ENCODE measurements at regions not wholly inside any gene's neighbourhood (a gene's known extent, or its start where the extent isn't known, plus 50 kb on each side); places are given as distances from the start of the nearest gene placed in this dataset.
A peak's percentile ranks its signal among the peaks of the same experiment; 100 is the strongest.

GRCh38 chr13:104105418-104106355 is 1039.5 kb upstream of the SLC10A2 start:
- no peak for TF ChIP-seq GATA3 (IDR thresholded peaks at IDR 0.05; ENCODE audit: low read depth, low read length)
- no peak for TF ChIP-seq GATA2 (IDR thresholded peaks at IDR 0.05; ENCODE audit: low read depth, low read length)

GRCh38 chr13:104099750-104100149 is 1033.5 kb upstream of the SLC10A2 start:
- no peak for TF ChIP-seq GATA2 (IDR thresholded peaks at IDR 0.05; ENCODE audit: low read depth, low read length)
- no peak for TF ChIP-seq GATA3 (IDR thresholded peaks at IDR 0.05; ENCODE audit: low read depth, low read length)

GRCh38 chr13:104098421-104098820 is 1032.2 kb upstream of the SLC10A2 start:
- no peak for TF ChIP-seq GATA2 (IDR thresholded peaks at IDR 0.05; ENCODE audit: low read depth, low read length)
- TF ChIP-seq GATA3 (IDR thresholded peaks at IDR 0.05; ENCODE audit: low read depth, low read length) = no peak

GRCh38 chr13:104086759-104087158 is 1020.5 kb upstream of the SLC10A2 start:
- no peak for TF ChIP-seq GATA2 (IDR thresholded peaks at IDR 0.05; ENCODE audit: low read depth, low read length)
- no peak for TF ChIP-seq GATA3 (IDR thresholded peaks at IDR 0.05; ENCODE audit: low read depth, low read length)

GRCh38 chr13:104086210-104086609 is 1020.0 kb upstream of the SLC10A2 start:
- TF ChIP-seq GATA3 (IDR thresholded peaks at IDR 0.05; ENCODE audit: low read depth, low read length) (0 out of 2 replicates have a peak, but pooled peaks have one; percentile 22), GATA2 (IDR thresholded peaks at IDR 0.05; ENCODE audit: low read depth, low read length) (peak; percentile 11; the same call in 1 of the 2 replicates)

- no peak for TF ChIP-seq GATA2 (IDR thresholded peaks at IDR 0.05; ENCODE audit: low read depth, low read length)
- no peak for TF ChIP-seq GATA3 (IDR thresholded peaks at IDR 0.05; ENCODE audit: low read depth, low read length)
These were observed 1019.4 kb upstream of the SLC10A2 start for GRCh38 chr13:104085611-104086010.

- no peak for TF ChIP-seq GATA2 (IDR thresholded peaks at IDR 0.05; ENCODE audit: low read depth, low read length)
- TF ChIP-seq GATA3 (IDR thresholded peaks at IDR 0.05; ENCODE audit: low read depth, low read length) = no peak
These were observed 1008.1 kb upstream of the SLC10A2 start for GRCh38 chr13:104074326-104074725.

GRCh38 chr13:104071806-104072205 is 1005.6 kb upstream of the SLC10A2 start:
- TF ChIP-seq GATA2 (IDR thresholded peaks at IDR 0.05; ENCODE audit: low read depth, low read length) = no peak
- no peak for TF ChIP-seq GATA3 (IDR thresholded peaks at IDR 0.05; ENCODE audit: low read depth, low read length)

- TF ChIP-seq GATA3 (IDR thresholded peaks at IDR 0.05; ENCODE audit: low read depth, low read length) = no peak
These were observed 999.1 kb upstream of the SLC10A2 start for GRCh38 chr13:104065328-104065727.

- TF ChIP-seq GATA2 (IDR thresholded peaks at IDR 0.05; ENCODE audit: low read depth, low read length) (no peak), GATA3 (IDR thresholded peaks at IDR 0.05; ENCODE audit: low read depth, low read length) (no peak)
These were observed 991.6 kb upstream of the SLC10A2 start for GRCh38 chr13:104057861-104058260.

GRCh38 chr13:104045907-104046306 is 979.7 kb upstream of the SLC10A2 start:
- TF ChIP-seq GATA3 (IDR thresholded peaks at IDR 0.05; ENCODE audit: low read depth, low read length) = no peak
- TF ChIP-seq GATA2 (IDR thresholded peaks at IDR 0.05; ENCODE audit: low read depth, low read length) = no peak

GRCh38 chr13:104043184-104043583 is 977.0 kb upstream of the SLC10A2 start:
- TF ChIP-seq GATA2 (IDR thresholded peaks at IDR 0.05; ENCODE audit: low read depth, low read length) (no peak), GATA3 (IDR thresholded peaks at IDR 0.05; ENCODE audit: low read depth, low read length) (no peak)

GRCh38 chr13:104034891-104035290 is 968.7 kb upstream of the SLC10A2 start:
- TF ChIP-seq GATA2 (IDR thresholded peaks at IDR 0.05; ENCODE audit: low read depth, low read length) = no peak
- TF ChIP-seq GATA3 (IDR thresholded peaks at IDR 0.05; ENCODE audit: low read depth, low read length) = no peak

- TF ChIP-seq GATA3 (IDR thresholded peaks at IDR 0.05; ENCODE audit: low read depth, low read length) (no peak), GATA2 (IDR thresholded peaks at IDR 0.05; ENCODE audit: low read depth, low read length) (no peak)
These were observed 959.1 kb upstream of the SLC10A2 start for GRCh38 chr13:104025303-104025702.

Data from SH-SY5Y (cell line).